HepG2 (cell line): ENCODE measurements at regions not wholly inside any gene's neighbourhood (a gene's known extent, or its start where the extent isn't known, plus 50 kb on each side); places are given as distances from the start of the nearest gene placed in this dataset.

Experiments
- ATAC-seq: fragments of 200-7000 bp; cut with Tn5 transposase; 3 replicates; pipeline ENCODE4 v1.9.1; 2020; ENCODE audit warnings: mild to moderate bottlenecking, moderate library complexity
- BruUV-seq: library from RNA; stranded (reverse); fragments of 400-500 nt; replicated peaks from 2 replicates; lab custom pipeline; 2021; lab: Mats Ljungman, UMichigan
- CTCF ChIA-PET: fragments of 300-600 bp; formaldehyde crosslinking; extraction: SDS; loops from one replicate; lab custom pipeline; 2021; ENCODE audit warnings: low total read pairs, inconsistent platforms, low intra/inter-chr PET ratio; lab: Yijun Ruan, JAX
- POLR2A ChIA-PET: fragments of 350-600 bp; sonication (Branson Sonifier 250); formaldehyde crosslinking; loops from one replicate; lab custom pipeline; 2020; ENCODE audit warnings: antibody characterized with exemption, inconsistent platforms; lab: Yijun Ruan, JAX
- DNase-seq: peaks from one replicate; pipeline ENCODE4 v3.0.0-alpha.2; 2015; ENCODE audit warnings: low spot score
- FAIRE-seq: peaks from 3 replicates; lab custom pipeline; 2011; peaks lifted over from hg19 to GRCh38; lab: Jason Lieb, UNC
- H2AFZ ChIP-seq: one replicate; pipeline ENCODE4 v1.6.1; 2011; ENCODE audit warnings: low read length, inconsistent platforms
- H3K27ac ChIP-seq: fragments of 300-600 bp; 3 replicates; pipeline ENCODE4 v1.8.0; 2011; ENCODE audit warnings: mixed run types, mild to moderate bottlenecking, mixed read lengths, low read length, inconsistent platforms; ENCODE audit not compliant: insufficient read depth; ENCODE audit errors: extremely low read length
- H3K27me3 ChIP-seq, 2 experiments: fragments of 200-600 bp in 1 of 2; 2 replicates in 1 of 2; 3 replicates in 1 of 2; pipeline versions ENCODE4 v1.6.0 to v1.8.0; 2011; ENCODE audit warnings: low read length in 2 of 2, mild to moderate bottlenecking in 2 of 2, moderate library complexity in 2 of 2, inconsistent platforms in 1 of 2; ENCODE audit not compliant: insufficient read depth in 2 of 2, control insufficient read depth in 1 of 2
- H3K36me3 ChIP-seq, 2 experiments: fragments of 200-600 bp in 1 of 2; replicated peaks in 1 of 2; 2 replicates in 1 of 2; 3 replicates in 1 of 2; pipeline versions ENCODE4 v1.5.1 to v1.8.0; 2011; ENCODE audit warnings: low read length in 2 of 2, inconsistent platforms in 1 of 2; ENCODE audit not compliant: insufficient read depth in 2 of 2, control insufficient read depth in 1 of 2
- H3K4me1 ChIP-seq: 2 replicates; pipeline ENCODE4 v1.5.1; 2012; ENCODE audit warnings: low read length, inconsistent platforms; ENCODE audit not compliant: insufficient read depth
- H3K4me2 ChIP-seq: 2 replicates; pipeline ENCODE4 v1.6.0; 2011; ENCODE audit warnings: low read depth, low read length, inconsistent platforms
- H3K4me3 ChIP-seq, 3 experiments: fragments of 200-600 bp in 1 of 3; sonication (generic), shearing (Covaris generic) in 1 of 3; replicated peaks in 1 of 3; 2 replicates each; pipeline ENCODE4 v1.5.1; 2011 to 2016; ENCODE audit warnings: low read length in 3 of 3, inconsistent platforms in 2 of 3, low read depth in 2 of 3, mild to moderate bottlenecking in 2 of 3, control low read depth in 1 of 3, mixed read lengths in 1 of 3; ENCODE audit not compliant: insufficient read depth in 1 of 3
- H3K79me2 ChIP-seq: one replicate; pipeline ENCODE4 v1.6.1; 2011; ENCODE audit warnings: low read length, inconsistent platforms; ENCODE audit not compliant: insufficient read depth
- H3K9ac ChIP-seq: 2 replicates; pipeline ENCODE4 v1.6.0; 2011; ENCODE audit warnings: mild to moderate bottlenecking, low read depth, low read length, inconsistent platforms; ENCODE audit not compliant: insufficient read depth
- H3K9me3 ChIP-seq: 2 replicates; pipeline ENCODE4 v1.5.1; 2012; ENCODE audit warnings: mild to moderate bottlenecking, low read length
- H4K20me1 ChIP-seq: 2 replicates; pipeline ENCODE4 v1.6.0; 2011; ENCODE audit warnings: inconsistent platforms, mild to moderate bottlenecking, low read length, moderate library complexity; ENCODE audit not compliant: insufficient read depth
- ATF5 ChIP-seq: sonication (generic); formaldehyde crosslinking; IDR thresholded peaks from 2 replicates; pipeline ENCODE4 v1.4.0; 2020; ENCODE audit warnings: mild to moderate bottlenecking, low read depth, missing genetic modification reagents
- DZIP1 ChIP-seq: sonication (generic); formaldehyde crosslinking; IDR thresholded peaks from 2 replicates; pipeline ENCODE4 v1.5.0; 2020; ENCODE audit warnings: mild to moderate bottlenecking, missing genetic modification reagents
- FOSL1 ChIP-seq: sonication (generic); formaldehyde crosslinking; IDR thresholded peaks from 2 replicates; pipeline ENCODE4 v1.9.0; 2021; ENCODE audit warnings: missing genetic modification reagents, borderline replicate concordance
- FOXK2 ChIP-seq: fragments of 450-650 bp; IDR thresholded peaks from 2 replicates; pipeline ENCODE4 v1.6.1; 2016
- LCORL ChIP-seq, 2 experiments: fragments of 450-650 bp in 1 of 2; sonication (generic) in 1 of 2; formaldehyde crosslinking in 1 of 2; IDR thresholded peaks; 2 replicates each; pipeline versions ENCODE4 v1.5.0 to v1.6.1; 2017 to 2020; ENCODE audit warnings: antibody characterized with exemption in 1 of 2, missing genetic modification reagents in 1 of 2
- SNAPC5 ChIP-seq: sonication (generic); formaldehyde crosslinking; IDR thresholded peaks from 2 replicates; pipeline ENCODE4 v1.8.1; 2023; ENCODE audit warnings: mild to moderate bottlenecking, missing genetic modification reagents, borderline replicate concordance
- STAG1 ChIP-seq: sonication (generic); formaldehyde crosslinking; IDR thresholded peaks from 2 replicates; pipeline ENCODE4 v1.4.0; 2020; ENCODE audit warnings: missing genetic modification reagents
- TBX2 ChIP-seq: sonication (generic); formaldehyde crosslinking; IDR thresholded peaks from 2 replicates; pipeline ENCODE4 v1.5.0; 2020; ENCODE audit warnings: missing genetic modification reagents, mild to moderate bottlenecking, borderline replicate concordance
- TBX3 ChIP-seq: fragments of 450-650 bp; IDR thresholded peaks from 2 replicates; pipeline ENCODE4 v1.6.1; 2017; ENCODE audit warnings: antibody characterized with exemption, mild to moderate bottlenecking, inconsistent platforms, borderline replicate concordance
- TEAD2 ChIP-seq: sonication (generic); formaldehyde crosslinking; IDR thresholded peaks from 2 replicates; pipeline ENCODE4 v1.9.0; 2021; ENCODE audit warnings: missing genetic modification reagents
- THAP9 ChIP-seq: sonication (generic); formaldehyde crosslinking; IDR thresholded peaks from 2 replicates; pipeline ENCODE4; 2020; ENCODE audit warnings: missing genetic modification reagents, mild to moderate bottlenecking, borderline replicate concordance
- ZNF18 ChIP-seq: sonication (generic); formaldehyde crosslinking; IDR thresholded peaks from 2 replicates; pipeline ENCODE4 v1.8.0; 2022; ENCODE audit warnings: mild to moderate bottlenecking, missing genetic modification reagents; ENCODE audit not compliant: insufficient replicate concordance
- ZSCAN20 ChIP-seq: sonication (generic); formaldehyde crosslinking; IDR thresholded peaks from 2 replicates; pipeline ENCODE4 v1.4.0; 2020; ENCODE audit warnings: missing genetic modification reagents, mild to moderate bottlenecking, borderline replicate concordance
- ZXDC ChIP-seq: sonication (generic); formaldehyde crosslinking; IDR thresholded peaks from 2 replicates; pipeline ENCODE4 v1.5.0; 2020; ENCODE audit warnings: mild to moderate bottlenecking, missing genetic modification reagents
- WGBS: methylation state at CpG from one replicate; pipeline ENCODE4 v1.1.6; 2017; ENCODE audit warnings: low lambda C conversion rate; 5-methylcytosine and 5-hydroxymethylcytosine counted together
- in situ Hi-C: cut with HindIII; loops from 2 replicates; pipeline ENCODE4 v1.10.0; 2017; ENCODE audit warnings: low pct_unique_long_range_greater_than_20kb; ENCODE audit not compliant: extremely low pct_ligation_motif_present
- intact Hi-C: fragments of 100-400 bp; cut with micrococcal nuclease; formaldehyde crosslinking; loops from one replicate; pipeline ENCODE4 v1.10.0; 2022; ENCODE audit not compliant: unreplicated experiment

- H3K27me3 ChIP-seq, result no peaks in the 10 kb centered on the region
- H3K79me2 ChIP-seq, result no peaks in the 10 kb centered on the region
- ChIA-PET CTCF (no interaction called here), POLR2A (no interaction called here)
- no peaks in the 10 kb centered on the region for H4K20me1 ChIP-seq
- no TSS peak for BruUV-seq
- no peak overlapping the region for H3K4me2 ChIP-seq
- no peaks in the 10 kb centered on the region for H3K4me1 ChIP-seq
- H3K9me3 ChIP-seq, result no peaks in the 10 kb centered on the region
- no peaks in the 10 kb centered on the region for H3K36me3 ChIP-seq
- no peak for FAIRE-seq
- ATAC-seq, result no peak
- no peak overlapping the region for H2AFZ ChIP-seq
- intact Hi-C loops, result no loop called here
- DNase-seq, result no peak
- H3K4me3 ChIP-seq, result no peak overlapping the region
- H3K9ac ChIP-seq, result no peak overlapping the region
- in situ Hi-C loops, result no loop called here
- 1% methylated on average over 2 of the region's 2 CpGs for WGBS
- H3K27ac ChIP-seq, result no peak overlapping the region
- TF ChIP-seq SNAPC5 (CRISPR knock-in tag) (no peak), STAG1 (CRISPR knock-in tag) (no peak), ZNF18 (no peak), TBX3 (no peak), ZSCAN20 (CRISPR knock-in tag) (no peak), ATF5 (CRISPR knock-in tag) (no peak), LCORL (IDR thresholded peaks at IDR 0.05) (no peak), LCORL (CRISPR knock-in tag; IDR thresholded peaks at IDR 0.05) (no peak), TEAD2 (CRISPR knock-in tag) (no peak), DZIP1 (no peak), TBX2 (CRISPR knock-in tag) (no peak), ZXDC (no peak), FOSL1 (no peak), FOXK2 (no peak), THAP9 (CRISPR knock-in tag) (no peak)
Measured at GRCh38 chr4:31058656-31059055, 338.5 kb downstream of the PCDH7 start.
